SK-N-SH (cell line): ENCODE measurements at regions not wholly inside any gene's neighbourhood (a gene's known extent, or its start where the extent isn't known, plus 50 kb on each side); places are given as distances from the start of the nearest gene placed in this dataset.

Experiments
- CTCF ChIA-PET: fragments of 300-600, 350-600 bp; formaldehyde crosslinking; extraction: SDS; loops from one replicate; lab custom pipeline; 2021; lab: Yijun Ruan, JAX
- POLR2A ChIA-PET: fragments of 350-600 bp; sonication (Branson Sonifier 250); formaldehyde crosslinking; extraction: SDS; loops from one replicate; lab custom pipeline; 2020; ENCODE audit warnings: antibody characterized with exemption, inconsistent platforms; lab: Yijun Ruan, JAX
- DNase-seq: peaks from one replicate; pipeline ENCODE4 v3.0.0; 2012
- H2AFZ ChIP-seq: fragments of 200-600 bp; sonication (generic); 2 replicates; pipeline ENCODE4 v1.8.1; 2016; ENCODE audit warnings: antibody characterized with exemption, mild to moderate bottlenecking, low read depth
- H3F3A ChIP-seq: fragments of 200-600 bp; sonication (generic); replicated peaks from 2 replicates; pipeline ENCODE3; 2016; ENCODE audit warnings: antibody characterized with exemption, mild to moderate bottlenecking; ENCODE audit not compliant: insufficient read depth
- H3K27ac ChIP-seq, 2 experiments: fragments of 200-500 bp in 1 of 2; fragments of 200-600 bp in 1 of 2; sonication (Bioruptor generic) in 1 of 2; sonication (generic), shearing (Covaris generic) in 1 of 2; 2 replicates each; pipeline versions ENCODE4 v1.5.1 to v1.6.1; 2014 to 2016; ENCODE audit warnings: low read depth in 2 of 2, inconsistent platforms in 1 of 2, low read length in 1 of 2, mild to moderate bottlenecking in 1 of 2, mixed read lengths in 1 of 2
- H3K27me3 ChIP-seq: fragments of 200-600 bp; sonication (generic), shearing (Covaris generic); 2 replicates; pipeline ENCODE4 v1.6.1; 2016; ENCODE audit warnings: mixed run types; ENCODE audit not compliant: insufficient read depth
- H3K36me3 ChIP-seq, 2 experiments: fragments of 200-500 bp in 1 of 2; fragments of 200-600 bp in 1 of 2; sonication (Bioruptor generic) in 1 of 2; sonication (generic) in 1 of 2; replicated peaks in 1 of 2; 2 replicates each; pipeline versions ENCODE3 to v1.5.1; 2014 to 2016; ENCODE audit warnings: low read length in 1 of 2, mild to moderate bottlenecking in 1 of 2; ENCODE audit not compliant: insufficient read depth in 2 of 2, control insufficient read depth in 1 of 2
- H3K4me1 ChIP-seq, 2 experiments: fragments of 200-500 bp in 1 of 2; fragments of 200-600 bp in 1 of 2; sonication (Bioruptor generic) in 1 of 2; sonication (generic), shearing (Covaris generic) in 1 of 2; 2 replicates each; pipeline versions ENCODE4 v1.5.1 to v1.6.1; 2014 to 2016; ENCODE audit warnings: low read depth in 1 of 2, low read length in 1 of 2, mixed run types in 1 of 2; ENCODE audit not compliant: insufficient read depth in 2 of 2, control insufficient read depth in 1 of 2
- H3K4me2 ChIP-seq: fragments of 200-600 bp; sonication (generic), shearing (Covaris generic); 2 replicates; pipeline ENCODE4 v1.6.1; 2017; ENCODE audit warnings: mixed run types
- H3K4me3 ChIP-seq, 2 experiments: fragments of 200-500 bp in 1 of 2; fragments of 200-600 bp in 1 of 2; sonication (Bioruptor generic) in 1 of 2; sonication (generic), shearing (Covaris generic) in 1 of 2; 2 replicates each; pipeline versions ENCODE4 v1.5.1 to v1.8.1; 2014 to 2016; ENCODE audit warnings: low read depth in 2 of 2, inconsistent platforms in 1 of 2, low read length in 1 of 2, mild to moderate bottlenecking in 1 of 2, mixed read lengths in 1 of 2, moderate library complexity in 1 of 2
- H3K79me2 ChIP-seq: fragments of 200-600 bp; sonication (generic); 2 replicates; pipeline ENCODE4 v1.8.1; 2017; ENCODE audit warnings: mild to moderate bottlenecking; ENCODE audit not compliant: insufficient read depth
- H3K9ac ChIP-seq: fragments of 200-600 bp; sonication (generic); 2 replicates; pipeline ENCODE4 v1.6.1; 2017; ENCODE audit warnings: mixed run types
- H3K9me2 ChIP-seq: fragments of 200-600 bp; sonication (generic); 2 replicates; pipeline ENCODE4 v1.6.1; 2017; ENCODE audit warnings: mixed run types
- H3K9me3 ChIP-seq: fragments of 200-600 bp; sonication (generic); 2 replicates; pipeline ENCODE4 v1.6.1; 2017; ENCODE audit warnings: mixed run types, mild to moderate bottlenecking, moderate library complexity
- H4K20me1 ChIP-seq: fragments of 200-600 bp; sonication (generic); 2 replicates; pipeline ENCODE4 v1.6.1; 2017; ENCODE audit warnings: mild to moderate bottlenecking, mixed run types; ENCODE audit not compliant: insufficient read depth
- CHD2 ChIP-seq: fragments of 150-350 bp; IDR thresholded peaks from 2 replicates; pipeline ENCODE4 v1.6.1; 2018; ENCODE audit warnings: low read length; ENCODE audit not compliant: partially characterized antibody
- ELF1 ChIP-seq: IDR thresholded peaks from 2 replicates; pipeline ENCODE4 v1.4.0; 2012
- FOXM1 ChIP-seq: IDR thresholded peaks from 2 replicates; pipeline ENCODE4 v1.4.0; 2012; ENCODE audit warnings: low read depth, mild to moderate bottlenecking
- GABPA ChIP-seq: IDR thresholded peaks from 2 replicates; pipeline ENCODE4 v1.4.0; 2012; ENCODE audit warnings: low read depth, mild to moderate bottlenecking
- GATA2 ChIP-seq: sonication (generic); formaldehyde crosslinking; IDR thresholded peaks from 2 replicates; pipeline ENCODE4 v1.5.0; 2020; ENCODE audit warnings: mild to moderate bottlenecking, missing genetic modification reagents
- JUND ChIP-seq: IDR thresholded peaks from 2 replicates; pipeline ENCODE4 v1.4.0; 2012
- MXI1 ChIP-seq: IDR thresholded peaks from 2 replicates; pipeline ENCODE4 v1.6.1; 2012; ENCODE audit warnings: mild to moderate bottlenecking, low read depth, low read length, improper control_type of control experiment
- RXRA ChIP-seq: IDR thresholded peaks from 2 replicates; pipeline ENCODE4 v1.4.0; 2012; ENCODE audit warnings: low read depth, mild to moderate bottlenecking, borderline replicate concordance
- TAF1 ChIP-seq: IDR thresholded peaks from 2 replicates; pipeline ENCODE4 v1.6.1; 2012; ENCODE audit warnings: low read depth, mild to moderate bottlenecking, low read length, moderate library complexity, borderline replicate concordance
- TCF12 ChIP-seq: IDR thresholded peaks from 2 replicates; pipeline ENCODE4 v1.4.0; 2012
- TEAD4 ChIP-seq: IDR thresholded peaks from 2 replicates; pipeline ENCODE4 v1.4.0; 2012; ENCODE audit warnings: mild to moderate bottlenecking, borderline replicate concordance; ENCODE audit not compliant: insufficient read depth
- YY1 ChIP-seq: IDR thresholded peaks from 2 replicates; pipeline ENCODE4 v1.4.0; 2012; ENCODE audit warnings: low read depth, mild to moderate bottlenecking
- WGBS: methylation state at CpG from one replicate; pipeline ENCODE4 v1.1.6; 2017; ENCODE audit warnings: low lambda C conversion rate; 5-methylcytosine and 5-hydroxymethylcytosine counted together
- TF ChIP-seq, protein P1 (sequence below): IDR thresholded peaks from 2 replicates; pipeline ENCODE4 v1.6.1; 2012; ENCODE audit warnings: mild to moderate bottlenecking, low read depth, low read length, moderate library complexity
- TF ChIP-seq, protein P2 (sequence below): fragments of 150-350 bp; IDR thresholded peaks from 2 replicates; pipeline ENCODE4 v1.6.1; 2017; ENCODE audit warnings: antibody characterized with exemption, low read length, low read depth, borderline replicate concordance
- TF ChIP-seq, protein P3 (sequence below): fragments of 200-600 bp; sonication (generic); IDR thresholded peaks from 2 replicates; pipeline ENCODE4 v1.6.1; 2017; ENCODE audit warnings: antibody characterized with exemption, mild to moderate bottlenecking, moderate library complexity

DNA sequence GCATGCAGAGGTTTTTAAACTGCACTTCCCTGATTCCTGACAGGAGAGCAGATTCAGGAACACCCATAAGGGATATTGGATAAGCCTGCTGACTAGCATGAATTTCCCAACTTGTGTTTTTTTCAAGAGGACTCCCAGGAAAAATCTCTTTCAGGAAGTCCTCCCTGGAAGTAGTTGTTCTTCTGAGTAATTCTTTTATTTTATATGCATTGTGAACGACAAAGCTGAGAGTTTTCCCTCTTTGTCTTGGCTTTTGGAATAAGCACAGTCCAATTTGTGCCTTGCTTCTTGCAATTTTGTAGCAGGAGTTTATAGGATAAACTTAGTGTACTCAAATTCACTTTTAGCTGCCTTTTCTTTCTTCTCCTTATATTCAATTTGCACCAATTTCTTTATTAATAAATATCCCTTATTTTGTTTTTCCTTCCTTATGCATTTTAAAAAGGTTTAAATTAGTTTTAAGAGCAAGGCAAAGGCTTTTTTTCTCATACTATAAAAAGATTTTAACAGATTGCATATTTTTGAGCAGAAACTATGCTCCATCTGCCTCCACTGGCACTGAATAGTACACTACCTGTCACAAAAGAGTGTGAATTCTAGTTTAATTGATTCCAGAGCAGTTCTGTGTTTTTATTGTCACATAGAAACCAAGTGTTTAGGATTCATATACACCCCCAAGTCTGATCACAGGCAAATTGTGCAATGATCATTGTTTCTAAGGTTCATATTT lies 543.3 kb upstream of the SPRY2 start:
- H3K79me2 ChIP-seq = no peaks in the 10 kb centered on the region
- no peaks in the 10 kb centered on the region for H3K27me3 ChIP-seq
- 74% methylated on average over 1 of the region's 1 CpG for WGBS
- H4K20me1 ChIP-seq = no peaks in the 10 kb centered on the region
- DNase-seq = no peak
- CTCF ChIA-PET = no interaction called here
- H3K9me2 ChIP-seq = no peaks in the 10 kb centered on the region
- H3K4me3 ChIP-seq = no peak overlapping the region
- H3K4me1 ChIP-seq = no peaks in the 10 kb centered on the region; a peak in 2 of 4 replicates
- no peak for TF ChIP-seq TAF1
- TF ChIP-seq CHD2 = no peak
- TF ChIP-seq TEAD4 = no peak
- TF ChIP-seq, protein P1, sequence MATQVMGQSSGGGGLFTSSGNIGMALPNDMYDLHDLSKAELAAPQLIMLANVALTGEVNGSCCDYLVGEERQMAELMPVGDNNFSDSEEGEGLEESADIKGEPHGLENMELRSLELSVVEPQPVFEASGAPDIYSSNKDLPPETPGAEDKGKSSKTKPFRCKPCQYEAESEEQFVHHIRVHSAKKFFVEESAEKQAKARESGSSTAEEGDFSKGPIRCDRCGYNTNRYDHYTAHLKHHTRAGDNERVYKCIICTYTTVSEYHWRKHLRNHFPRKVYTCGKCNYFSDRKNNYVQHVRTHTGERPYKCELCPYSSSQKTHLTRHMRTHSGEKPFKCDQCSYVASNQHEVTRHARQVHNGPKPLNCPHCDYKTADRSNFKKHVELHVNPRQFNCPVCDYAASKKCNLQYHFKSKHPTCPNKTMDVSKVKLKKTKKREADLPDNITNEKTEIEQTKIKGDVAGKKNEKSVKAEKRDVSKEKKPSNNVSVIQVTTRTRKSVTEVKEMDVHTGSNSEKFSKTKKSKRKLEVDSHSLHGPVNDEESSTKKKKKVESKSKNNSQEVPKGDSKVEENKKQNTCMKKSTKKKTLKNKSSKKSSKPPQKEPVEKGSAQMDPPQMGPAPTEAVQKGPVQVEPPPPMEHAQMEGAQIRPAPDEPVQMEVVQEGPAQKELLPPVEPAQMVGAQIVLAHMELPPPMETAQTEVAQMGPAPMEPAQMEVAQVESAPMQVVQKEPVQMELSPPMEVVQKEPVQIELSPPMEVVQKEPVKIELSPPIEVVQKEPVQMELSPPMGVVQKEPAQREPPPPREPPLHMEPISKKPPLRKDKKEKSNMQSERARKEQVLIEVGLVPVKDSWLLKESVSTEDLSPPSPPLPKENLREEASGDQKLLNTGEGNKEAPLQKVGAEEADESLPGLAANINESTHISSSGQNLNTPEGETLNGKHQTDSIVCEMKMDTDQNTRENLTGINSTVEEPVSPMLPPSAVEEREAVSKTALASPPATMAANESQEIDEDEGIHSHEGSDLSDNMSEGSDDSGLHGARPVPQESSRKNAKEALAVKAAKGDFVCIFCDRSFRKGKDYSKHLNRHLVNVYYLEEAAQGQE = no peak
- TF ChIP-seq, protein P2, sequence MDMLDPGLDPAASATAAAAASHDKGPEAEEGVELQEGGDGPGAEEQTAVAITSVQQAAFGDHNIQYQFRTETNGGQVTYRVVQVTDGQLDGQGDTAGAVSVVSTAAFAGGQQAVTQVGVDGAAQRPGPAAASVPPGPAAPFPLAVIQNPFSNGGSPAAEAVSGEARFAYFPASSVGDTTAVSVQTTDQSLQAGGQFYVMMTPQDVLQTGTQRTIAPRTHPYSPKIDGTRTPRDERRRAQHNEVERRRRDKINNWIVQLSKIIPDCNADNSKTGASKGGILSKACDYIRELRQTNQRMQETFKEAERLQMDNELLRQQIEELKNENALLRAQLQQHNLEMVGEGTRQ = no peak
- no peak for TF ChIP-seq ELF1
- TF ChIP-seq, protein P3, sequence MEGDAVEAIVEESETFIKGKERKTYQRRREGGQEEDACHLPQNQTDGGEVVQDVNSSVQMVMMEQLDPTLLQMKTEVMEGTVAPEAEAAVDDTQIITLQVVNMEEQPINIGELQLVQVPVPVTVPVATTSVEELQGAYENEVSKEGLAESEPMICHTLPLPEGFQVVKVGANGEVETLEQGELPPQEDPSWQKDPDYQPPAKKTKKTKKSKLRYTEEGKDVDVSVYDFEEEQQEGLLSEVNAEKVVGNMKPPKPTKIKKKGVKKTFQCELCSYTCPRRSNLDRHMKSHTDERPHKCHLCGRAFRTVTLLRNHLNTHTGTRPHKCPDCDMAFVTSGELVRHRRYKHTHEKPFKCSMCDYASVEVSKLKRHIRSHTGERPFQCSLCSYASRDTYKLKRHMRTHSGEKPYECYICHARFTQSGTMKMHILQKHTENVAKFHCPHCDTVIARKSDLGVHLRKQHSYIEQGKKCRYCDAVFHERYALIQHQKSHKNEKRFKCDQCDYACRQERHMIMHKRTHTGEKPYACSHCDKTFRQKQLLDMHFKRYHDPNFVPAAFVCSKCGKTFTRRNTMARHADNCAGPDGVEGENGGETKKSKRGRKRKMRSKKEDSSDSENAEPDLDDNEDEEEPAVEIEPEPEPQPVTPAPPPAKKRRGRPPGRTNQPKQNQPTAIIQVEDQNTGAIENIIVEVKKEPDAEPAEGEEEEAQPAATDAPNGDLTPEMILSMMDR = no peak
- no peak for TF ChIP-seq YY1
- TF ChIP-seq FOXM1 = no peak
- TF ChIP-seq GATA2 (CRISPR knock-in tag) = no peak
- TF ChIP-seq TCF12 = no peak
- TF ChIP-seq MXI1 = no peak
- TF ChIP-seq GABPA = no peak
- no peak for TF ChIP-seq JUND
- TF ChIP-seq RXRA = no peak
- no peaks in the 10 kb centered on the region for H3K36me3 ChIP-seq
- no peak overlapping the region for H3K9ac ChIP-seq
- peak overlapping the region in 1 of 2 experiments; percentile 50; a peak in 1 of 4 replicates for H3K27ac ChIP-seq
- H2AFZ ChIP-seq = no peak overlapping the region
- no peak overlapping the region for H3K4me2 ChIP-seq
- POLR2A ChIA-PET = no interaction called here
- H3F3A ChIP-seq = no peaks in the 10 kb centered on the region
- no peaks in the 10 kb centered on the region for H3K9me3 ChIP-seq
